Fibroblast of mammary gland (primary cell): ENCODE measurements at regions not wholly inside any gene's neighbourhood (a gene's known extent, or its start where the extent isn't known, plus 50 kb on each side); places are given as distances from the start of the nearest gene placed in this dataset.

ENCODE experiments used
- DNase-seq: peaks from one replicate; pipeline ENCODE4 v3.0.0-alpha.2; 2010; ENCODE audit warnings: low read depth
- H3K4me3 ChIP-seq: 2 replicates; pipeline ENCODE4 v1.5.1; 2011; ENCODE audit warnings: low read depth, mild to moderate bottlenecking, low read length, moderate library complexity; ENCODE audit not compliant: control insufficient read depth
- CTCF ChIP-seq: conservative IDR thresholded peaks from 2 replicates; pipeline ENCODE4 v1.5.1; 2011; ENCODE audit warnings: low read depth, low read length, inconsistent platforms; ENCODE audit not compliant: control insufficient read depth, insufficient read depth

GRCh38 chr1:221315330-221315729 lies 426.6 kb downstream of the DUSP10 start:
- peak; percentile 95 for DNase-seq
- no peak for TF ChIP-seq CTCF
- H3K4me3 ChIP-seq, result no peak overlapping the region

GRCh38 chr1:221316491-221317056 lies 425.3 kb downstream of the DUSP10 start:
- TF ChIP-seq CTCF, result no peak
- DNase-seq, result peak; percentile 79

GRCh38 chr1:221317537-221317936 lies 424.4 kb downstream of the DUSP10 start:
- H3K4me3 ChIP-seq, result no peak overlapping the region
- TF ChIP-seq CTCF, result no peak
- DNase-seq, result no peak

More at GRCh38 chr1:221316491-221317056, 425.3 kb downstream of the DUSP10 start:
- no peak overlapping the region for H3K4me3 ChIP-seq

- no peak for DNase-seq
- H3K4me3 ChIP-seq, result no peak overlapping the region
- no peak for TF ChIP-seq CTCF
These were observed 413.9 kb downstream of the DUSP10 start for GRCh38 chr1:221327954-221328353.

GRCh38 chr1:221328371-221328770 lies 413.5 kb downstream of the DUSP10 start:
- no peak for TF ChIP-seq CTCF
- no peak for DNase-seq
- no peak overlapping the region for H3K4me3 ChIP-seq

GRCh38 chr1:221331273-221332183 lies 410.4 kb downstream of the DUSP10 start:
- no peak for TF ChIP-seq CTCF
- no peak overlapping the region for H3K4me3 ChIP-seq
- DNase-seq, result no peak

GRCh38 chr1:221334062-221334461 lies 407.8 kb downstream of the DUSP10 start:
- no peak for TF ChIP-seq CTCF
- no peak for DNase-seq
- no peak overlapping the region for H3K4me3 ChIP-seq
